WTC11 (cell line): ENCODE measurements at regions not wholly inside any gene's neighbourhood (a gene's known extent, or its start where the extent isn't known, plus 50 kb on each side); places are given as distances from the start of the nearest gene placed in this dataset.

ENCODE experiments used
- ATAC-seq: fragments of 200-7000 bp; cut with Tn5 transposase; 2 replicates; pipeline ENCODE4 v1.10.0; 2021; ENCODE audit warnings: mild to moderate bottlenecking, moderate library complexity
- CTCF ChIA-PET: fragments of 300-600 bp; sonication (Branson Sonifier 250); formaldehyde crosslinking; loops from one replicate; lab custom pipeline; 2021; ENCODE audit warnings: antibody characterized with exemption; lab: Charles Lee
- POLR2A ChIA-PET: fragments of 350-600 bp; sonication (Branson Sonifier 250); formaldehyde crosslinking; loops from one replicate; lab custom pipeline; 2021; ENCODE audit warnings: antibody characterized with exemption; lab: Charles Lee
- DNase-seq: peaks from one replicate; pipeline ENCODE4 v3.0.0; 2021; ENCODE audit warnings: low spot score
- H3K27ac Mint-ChIP-seq: 2 replicates; pipeline ENCODE4 v1.8.0; 2021; ENCODE audit warnings: mixed read lengths
- H3K27me3 Mint-ChIP-seq: 2 replicates; pipeline ENCODE4 v1.8.0; 2021; ENCODE audit warnings: low read depth, mild to moderate bottlenecking, moderate library complexity, mixed read lengths
- H3K36me3 Mint-ChIP-seq: 2 replicates; pipeline ENCODE4 v1.8.0; 2021; ENCODE audit warnings: mixed read lengths
- H3K4me1 Mint-ChIP-seq: 2 replicates; pipeline ENCODE4 v1.8.0; 2022; ENCODE audit warnings: mixed read lengths
- H3K4me3 Mint-ChIP-seq: 2 replicates; pipeline ENCODE4 v1.8.0; 2021; ENCODE audit warnings: mild to moderate bottlenecking, moderate library complexity, mixed read lengths
- H3K9me3 Mint-ChIP-seq: 2 replicates; pipeline ENCODE4 v1.8.0; 2021; ENCODE audit warnings: mixed read lengths
- ATF6 ChIP-seq: sonication (generic); formaldehyde crosslinking; IDR thresholded peaks from 2 replicates; pipeline ENCODE4 v1.8.1; 2023; ENCODE audit warnings: mild to moderate bottlenecking, missing genetic modification reagents
- CREB1 ChIP-seq: sonication (generic); formaldehyde crosslinking; IDR thresholded peaks from 2 replicates; pipeline ENCODE4 v1.8.0; 2023; ENCODE audit warnings: mild to moderate bottlenecking, missing genetic modification reagents
- CTCF ChIP-seq: fragments of 200-600 bp; IDR thresholded peaks from 2 replicates; pipeline ENCODE4 v1.8.0; 2022; ENCODE audit warnings: antibody characterized with exemption
- E2F4 ChIP-seq: sonication (generic); formaldehyde crosslinking; IDR thresholded peaks from 2 replicates; pipeline ENCODE4 v1.8.1; 2022; ENCODE audit warnings: low read depth, mild to moderate bottlenecking, moderate library complexity, missing genetic modification reagents, borderline replicate concordance
- E2F5 ChIP-seq: sonication (generic); formaldehyde crosslinking; IDR thresholded peaks from 2 replicates; pipeline ENCODE4 v1.8.1; 2022; ENCODE audit warnings: mild to moderate bottlenecking, moderate library complexity, missing genetic modification reagents
- ERG ChIP-seq: fragments of 250-450 bp; sonication (Bioruptor Pico); IDR thresholded peaks from 2 replicates; pipeline ENCODE4 v1.8.0; 2021; ENCODE audit warnings: mild to moderate bottlenecking
- MAX ChIP-seq: sonication (generic); formaldehyde crosslinking; IDR thresholded peaks from 2 replicates; pipeline ENCODE4 v1.8.0; 2022; ENCODE audit warnings: mild to moderate bottlenecking, missing genetic modification reagents
- MYBL2 ChIP-seq: sonication (generic); formaldehyde crosslinking; IDR thresholded peaks from 2 replicates; pipeline ENCODE4 v1.8.1; 2023; ENCODE audit warnings: mild to moderate bottlenecking, moderate library complexity, missing genetic modification reagents
- NFATC4 ChIP-seq: fragments of 250-450 bp; sonication (Bioruptor Pico); IDR thresholded peaks from 2 replicates; pipeline ENCODE4 v1.9.0; 2021; ENCODE audit warnings: mild to moderate bottlenecking
- NFE2L1 ChIP-seq: sonication (generic); formaldehyde crosslinking; IDR thresholded peaks from 2 replicates; pipeline ENCODE4 v1.8.1; 2023; ENCODE audit warnings: missing genetic modification reagents
- RELA ChIP-seq: sonication (generic); formaldehyde crosslinking; IDR thresholded peaks from 2 replicates; pipeline ENCODE4 v1.8.1; 2022; ENCODE audit warnings: missing genetic modification reagents, mild to moderate bottlenecking, borderline replicate concordance
- STAT6 ChIP-seq: sonication (generic); formaldehyde crosslinking; conservative IDR thresholded peaks from 2 replicates; pipeline ENCODE4 v1.8.1; 2023; ENCODE audit warnings: mild to moderate bottlenecking, low read depth, missing genetic modification reagents, moderate library complexity
- TCF7 ChIP-seq: sonication (generic); formaldehyde crosslinking; IDR thresholded peaks from 2 replicates; pipeline ENCODE4 v1.8.0; 2022; ENCODE audit warnings: mild to moderate bottlenecking, low read depth, missing genetic modification reagents, moderate library complexity
- ZBTB21 ChIP-seq: sonication (generic); formaldehyde crosslinking; IDR thresholded peaks from 2 replicates; pipeline ENCODE4 v1.8.1; 2023; ENCODE audit warnings: mild to moderate bottlenecking, missing genetic modification reagents, borderline replicate concordance
- ZNF121 ChIP-seq: sonication (generic); formaldehyde crosslinking; IDR thresholded peaks from 2 replicates; pipeline ENCODE4 v1.8.0; 2023; ENCODE audit warnings: missing genetic modification reagents
- ZNF219 ChIP-seq: sonication (generic); formaldehyde crosslinking; IDR thresholded peaks from 2 replicates; pipeline ENCODE4 v1.8.0; 2023; ENCODE audit warnings: missing genetic modification reagents, mild to moderate bottlenecking, borderline replicate concordance
- ZNF232 ChIP-seq: sonication (generic); formaldehyde crosslinking; IDR thresholded peaks from 2 replicates; pipeline ENCODE4 v1.8.0; 2022; ENCODE audit warnings: mild to moderate bottlenecking, missing genetic modification reagents
- ZNF425 ChIP-seq: fragments of 250-450 bp; sonication (Bioruptor Pico); conservative IDR thresholded peaks from 2 replicates; pipeline ENCODE4 v1.9.0; 2021; ENCODE audit warnings: mild to moderate bottlenecking

GRCh38 chr5:106454651-106455415 lies 1215.9 kb downstream of the EFNA5 start:
- ChIA-PET CTCF (interaction anchor here (0.7 to 2.0 kb wide), 23 partner anchors 8 to 1117 kb away, joined by 3 to 9 read pairs (median 4); no protein-coding TSS in a partner anchor), POLR2A (no interaction called here)
- peaks cover 14% of the 10 kb centered on the region for H3K4me1 Mint-ChIP-seq
- no peak overlapping the region; the same call in 1 of the 2 replicates for H3K27ac Mint-ChIP-seq
- no peaks in the 10 kb centered on the region for H3K9me3 Mint-ChIP-seq
- H3K27me3 Mint-ChIP-seq: no peaks in the 10 kb centered on the region
- TF ChIP-seq CTCF: peak; percentile 58
- no peak for TF ChIP-seq ZNF219 (CRISPR knock-in tag)
- no peak for TF ChIP-seq E2F5 (CRISPR knock-in tag)
- TF ChIP-seq ZBTB21 (CRISPR knock-in tag): no peak
- no peak for TF ChIP-seq TCF7 (CRISPR knock-in tag)
- ATAC-seq (peak; percentile 95), DNase-seq (peak; percentile 39)
- H3K4me3 Mint-ChIP-seq: no peak overlapping the region
- H3K36me3 Mint-ChIP-seq: no peaks in the 10 kb centered on the region

- ChIA-PET CTCF (interaction anchor here (0.7 to 2.0 kb wide), 19 partner anchors 9 to 419 kb away, joined by 3 to 9 read pairs (median 4); no protein-coding TSS in a partner anchor), POLR2A (no interaction called here)
- Mint-ChIP-seq H3K4me1 (peaks cover 14% of the 10 kb centered on the region), H3K27ac (peak overlapping the region; percentile 68; the same call in 1 of the 2 replicates), H3K9me3 (no peaks in the 10 kb centered on the region), H3K36me3 (no peaks in the 10 kb centered on the region), H3K27me3 (no peaks in the 10 kb centered on the region), H3K4me3 (no peak overlapping the region)
- DNase-seq (no peak), ATAC-seq (no peak)
- TF ChIP-seq ZNF425 (CRISPR knock-in tag) (no peak), ERG (no peak), ZNF232 (CRISPR knock-in tag) (no peak), TCF7 (CRISPR knock-in tag) (no peak), ZNF121 (no peak), STAT6 (CRISPR knock-in tag) (no peak), RELA (CRISPR knock-in tag) (no peak), NFATC4 (no peak), MAX (CRISPR knock-in tag) (no peak), ATF6 (CRISPR knock-in tag) (no peak), CTCF (no peak), NFE2L1 (CRISPR knock-in tag) (no peak), CREB1 (CRISPR knock-in tag) (no peak), MYBL2 (no peak), E2F4 (CRISPR knock-in tag) (no peak)
These were observed 1216.7 kb downstream of the EFNA5 start for GRCh38 chr5:106454050-106454449.
